Right lobe of liver (tissue), 6 donors: ENCODE measurements at regions not wholly inside any gene's neighbourhood (a gene's known extent, or its start where the extent isn't known, plus 50 kb on each side); places are given as distances from the start of the nearest gene placed in this dataset.
"Not testable (repeated sequence)": the region's sequence is repeated elsewhere in the genome, so short reads cannot be mapped to it uniquely, and the experiment has no call there.

Source experiments
- ATAC-seq, 4 donors: fragments of 200-7000 bp; cut with Tn5 transposase; one replicate each; pipeline ENCODE4 v1.9.1; 2020; ENCODE audit warnings: mild to moderate bottlenecking in 4 of 4, moderate library complexity in 4 of 4
- DNase-seq, 3 donors: peaks; one replicate each; pipeline ENCODE4 v3.0.0-alpha.2; 2020
- H3K27ac ChIP-seq, 3 donors: fragments of 200-600 bp; one replicate each; pipeline ENCODE4 v1.8.0; 2022
- H3K27me3 ChIP-seq, 2 donors: fragments of 200-600 bp; one replicate each; pipeline ENCODE4 v1.8.0; 2022
- H3K36me3 ChIP-seq, 4 donors: fragments of 200-600 bp; sonication (generic) in 1 of 4; one replicate each; pipeline versions ENCODE4 v1.5.1 to v1.8.0; 2017 to 2022; ENCODE audit warnings: control low read depth in 1 of 4
- H3K4me1 ChIP-seq, 4 donors: fragments of 200-600 bp; sonication (generic) in 1 of 4; one replicate each; pipeline versions ENCODE4 v1.5.1 to v1.8.0; 2017 to 2022; ENCODE audit warnings: control low read depth in 1 of 4
- H3K4me3 ChIP-seq, 3 donors: fragments of 200-600 bp; one replicate each; pipeline ENCODE4 v1.8.0; 2022
- H3K9me3 ChIP-seq, 4 donors: fragments of 200-600 bp; sonication (generic) in 1 of 4; one replicate each; pipeline versions ENCODE4 v1.5.1 to v1.8.0; 2017 to 2022; ENCODE audit warnings: control low read depth in 1 of 4
- CTCF ChIP-seq, 4 donors: fragments of 200-600 bp in 3 of 4; fragments of 450-650 bp in 1 of 4; IDR thresholded peaks; one replicate each; pipeline versions ENCODE4 v1.5.1 to v1.8.0; 2016 to 2022; ENCODE audit warnings: antibody characterized with exemption in 4 of 4, mild to moderate bottlenecking in 2 of 4
- POLR2A ChIP-seq: fragments of 450-650 bp; IDR thresholded peaks from one replicate; pipeline ENCODE4 v1.6.1; 2017; ENCODE audit warnings: antibody characterized with exemption, mild to moderate bottlenecking
- WGBS: methylation state at CpG from one replicate; pipeline ENCODE4 v1.1.6; 2018; ENCODE audit warnings: low coverage, low lambda C conversion rate; ENCODE audit not compliant: insufficient coverage; ENCODE audit errors: missing lambda C conversion rate; 5-methylcytosine and 5-hydroxymethylcytosine counted together
- intact Hi-C, 2 donors: fragments of 100-400 bp; cut with DNase I; formaldehyde crosslinking; loops; one replicate each; pipeline versions ENCODE4 v1.11.2 to v1.14.1; 2022
- donor health status: DM: no; HTN: yes; CAD: no.
- donor health status: DM: no; HTN: no; CAD: no.
- donor health status: DM: no; HTN: no; CAD: no.
- donor health status: DM: no; HTN: yes; CAD: no.
- donor health status: DM: no; HTN: yes; CAD: no.

GRCh38 chrX:47776292-47777006 lies 60.3 kb upstream of the ZNF81 start:
- Histone ChIP-seq H3K36me3 (no peaks in the 10 kb centered on the region), H3K9me3 (no peaks in the 10 kb centered on the region), H3K4me3 (no peak overlapping the region), H3K4me1 (no peaks in the 10 kb centered on the region), H3K27me3 (no peaks in the 10 kb centered on the region), H3K27ac (no peak overlapping the region)
- 38% methylated on average over 4 of the region's 4 CpGs for WGBS
- DNase-seq (no peak), ATAC-seq (no peak)
- intact Hi-C loops = no loop called here
- TF ChIP-seq POLR2A (no peak), CTCF (IDR thresholded peaks at IDR 0.05) (no peak)

DNA sequence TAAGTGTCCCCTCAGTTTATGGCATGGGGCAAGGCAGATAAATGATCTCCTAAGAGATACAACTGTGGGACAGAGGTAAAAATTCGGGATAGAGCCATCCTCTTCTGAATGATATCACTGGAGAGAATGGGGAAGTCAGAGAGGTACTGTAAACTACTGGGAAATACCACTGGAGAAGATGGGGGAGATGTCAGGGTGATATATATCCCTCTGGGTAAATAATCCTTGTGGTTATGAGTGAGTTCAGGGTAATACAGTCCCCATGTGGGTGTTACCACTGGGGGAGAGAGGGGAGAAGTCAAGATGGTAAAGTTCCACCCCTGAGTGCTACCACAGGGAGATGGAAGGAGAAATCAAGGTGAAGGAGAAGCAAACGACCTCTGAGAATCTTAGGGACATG lies 63.9 kb upstream of the ZNF81 start:
- Histone ChIP-seq H3K36me3 (no peaks in the 10 kb centered on the region), H3K4me3 (no peak overlapping the region), H3K4me1 (no peaks in the 10 kb centered on the region), H3K27ac (no peak overlapping the region), H3K9me3 (no peaks in the 10 kb centered on the region), H3K27me3 (peaks cover 0 to 9% of the 10 kb centered on the region in 2 donors)
- DNase-seq (no peak), ATAC-seq (no peak)
- 9% methylated on average over 2 of the region's 2 CpGs for WGBS
- TF ChIP-seq POLR2A (no peak), CTCF (IDR thresholded peaks at IDR 0.05) (no peak)
- intact Hi-C loops = no loop called here

DNA sequence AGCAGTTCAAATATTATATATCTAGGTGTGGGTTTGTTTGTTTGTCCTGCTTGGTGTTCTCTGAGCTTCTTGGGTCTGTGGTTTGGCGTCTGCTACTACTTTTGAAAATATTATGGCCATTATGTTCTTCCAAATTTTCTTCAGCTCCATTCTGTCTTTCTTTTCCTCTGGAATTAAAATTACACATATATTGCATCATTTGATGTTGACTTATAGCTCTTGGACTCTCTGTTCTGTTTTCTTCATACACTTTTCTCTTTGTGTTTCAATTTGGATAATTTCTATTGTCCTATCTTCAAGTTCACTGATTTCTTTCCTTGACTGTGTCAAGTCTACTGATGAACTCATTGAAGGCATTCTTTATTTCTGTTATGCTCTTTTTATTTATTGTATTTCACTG lies 65.2 kb upstream of the ZNF81 start:
- peaks cover 0 to 9% of the 10 kb centered on the region in 2 donors for H3K27me3 ChIP-seq
- no peak for ATAC-seq
- WGBS = 44% methylated on average over 1 of the region's 1 CpG

GRCh38 chrX:47762826-47763225 lies 73.9 kb upstream of the ZNF81 start:
- H3K36me3 ChIP-seq, DNase-seq, H3K9me3 ChIP-seq, intact Hi-C loops, H3K4me3 ChIP-seq, H3K27me3 ChIP-seq, H3K4me1 ChIP-seq, ATAC-seq, H3K27ac ChIP-seq: not testable (repeated sequence)
- WGBS = 83% methylated on average over 1 of the region's 1 CpG

More for the DNA sequence above, 65.2 kb upstream of the ZNF81 start:
- intact Hi-C loops = no loop called here
- no peak overlapping the region for H3K4me3 ChIP-seq
- H3K27ac ChIP-seq = no peak overlapping the region
- TF ChIP-seq POLR2A (no peak), CTCF (IDR thresholded peaks at IDR 0.05) (no peak)
- H3K36me3 ChIP-seq = no peaks in the 10 kb centered on the region
- no peak for DNase-seq
- H3K9me3 ChIP-seq = no peaks in the 10 kb centered on the region
- no peaks in the 10 kb centered on the region for H3K4me1 ChIP-seq

DNA sequence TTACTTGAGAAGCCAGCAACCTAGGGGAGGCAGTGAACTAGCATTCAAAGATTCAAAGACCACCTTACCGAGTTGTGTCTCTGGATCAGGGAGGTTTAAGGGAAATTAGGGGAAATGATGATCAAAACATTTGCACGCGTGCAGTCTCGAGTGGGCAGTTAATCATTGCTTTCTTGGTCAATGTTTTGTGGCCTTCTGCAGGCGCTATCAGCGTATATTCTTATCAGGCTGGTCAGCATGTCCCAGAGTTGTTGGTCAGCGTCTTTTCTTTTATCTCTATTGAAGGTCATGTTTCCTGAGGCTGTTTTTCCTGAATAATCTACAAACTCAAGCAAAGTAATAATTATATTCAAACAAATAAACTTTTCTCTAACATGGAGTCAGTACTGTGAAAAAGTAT lies 84.0 kb upstream of the ZNF81 start:
- no peak for DNase-seq
- Histone ChIP-seq H3K27me3 (peaks cover 0 to 4% of the 10 kb centered on the region in 2 donors), H3K4me1 (no peaks in the 10 kb centered on the region), H3K36me3 (no peaks in the 10 kb centered on the region), H3K27ac (no peak overlapping the region), H3K4me3 (no peak overlapping the region), H3K9me3 (no peaks in the 10 kb centered on the region)
- intact Hi-C loops = no loop called here
- TF ChIP-seq POLR2A (no peak), CTCF (IDR thresholded peaks at IDR 0.05) (no peak)
- ATAC-seq = no peak
- WGBS = 34% methylated on average over 7 of the region's 7 CpGs
